ENCODE measurements at regions not wholly inside any gene's neighbourhood (a gene's known extent, or its start where the extent isn't known, plus 50 kb on each side); places are given as distances from the start of the nearest gene placed in this dataset.

- Histone ChIP-seq H3K56ac (replicated peaks; ENCODE audit: insufficient read length, low read depth, low read length) (no peak overlapping the region), H3K4me1 (replicated peaks in 1 of 4; ENCODE audit: control insufficient read depth in 3 of 4, insufficient read depth in 4 of 4, low read length in 3 of 4) (no peaks in the 10 kb centered on the region), H3K36me3 (ENCODE audit: control insufficient read depth in 2 of 4, insufficient read depth in 4 of 4, low read length in 3 of 4) (no peaks in the 10 kb centered on the region), H3K9me3 (ENCODE audit: insufficient read depth in 2 of 2, low read depth in 1 of 2, low read length in 1 of 2) (no peaks in the 10 kb centered on the region), H2BK15ac (ENCODE audit: low read length) (no peak overlapping the region), H3K9ac (replicated peaks in 1 of 4; ENCODE audit: extremely low read depth in 1 of 4, low read depth in 3 of 4, low read length in 3 of 4) (no peak overlapping the region), H3K4me3 (ENCODE audit: extremely low read depth in 1 of 4, insufficient read depth in 2 of 4, low read depth in 3 of 4, low read length in 4 of 4) (no peak overlapping the region), H4K8ac (ENCODE audit: extremely low read depth, insufficient read depth, low read length) (no peak overlapping the region), H3K79me2 (ENCODE audit: control insufficient read depth in 1 of 2, insufficient read depth in 2 of 2, low read length in 2 of 2) (no peaks in the 10 kb centered on the region), H3K18ac (ENCODE audit: extremely low read depth, low read length) (no peak overlapping the region), H2AK5ac (ENCODE audit: low read depth, low read length) (no peak overlapping the region), H2BK120ac (replicated peaks; ENCODE audit: low read depth, low read length) (no peak overlapping the region), H3K23me2 (ENCODE audit: low read depth, low read length) (no peaks in the 10 kb centered on the region), H4K91ac (replicated peaks; ENCODE audit: insufficient read length, low read length) (no peak overlapping the region), H4K5ac (ENCODE audit: insufficient read length, low read depth, low read length) (no peak overlapping the region), H3K4ac (replicated peaks; ENCODE audit: insufficient read length, low read depth, low read length) (no peak overlapping the region), H2BK20ac (ENCODE audit: low read length) (no peak overlapping the region), H3K4me2 (ENCODE audit: insufficient read depth in 1 of 2, low read depth in 2 of 2, low read length in 2 of 2) (no peak overlapping the region), H2BK12ac (ENCODE audit: low read depth, low read length) (no peak overlapping the region), H3K27ac (ENCODE audit: low read depth, low read length) (no peak overlapping the region), H4K20me1 (replicated peaks in 1 of 2; ENCODE audit: control insufficient read depth in 1 of 2, insufficient read depth in 2 of 2, low read length in 2 of 2) (no peaks in the 10 kb centered on the region), H3K14ac (ENCODE audit: insufficient read length) (no peak overlapping the region), H3K27me3 (replicated peaks in 1 of 4; ENCODE audit: control insufficient read depth in 3 of 4, extremely low read depth in 1 of 4, insufficient read depth in 3 of 4, low read length in 3 of 4) (no peaks in the 10 kb centered on the region), H3K23ac (ENCODE audit: insufficient read length) (no peak overlapping the region), H3K79me1 (ENCODE audit: low read depth, low read length) (no peaks in the 10 kb centered on the region), H2BK5ac (ENCODE audit: low read depth, low read length) (no peak overlapping the region), H2AFZ (ENCODE audit: low read length) (no peak overlapping the region)
- POLR2A ChIA-PET (ENCODE audit: partially characterized antibody) = no interaction called here
- CTCF ChIA-PET (ENCODE audit: partially characterized antibody) = no interaction called here
- FAIRE-seq (no peak), DNase-seq (ENCODE audit: low read depth in 1 of 2, low spot score in 2 of 2) (no peak)
- TF ChIP-seq NRF1 (IDR thresholded peaks at IDR 0.05; ENCODE audit: low read depth, low read length) (no peak), RAD21 (IDR thresholded peaks at IDR 0.05 in 1 of 2, conservative IDR thresholded peaks at IDR 0.05 in 1 of 2; ENCODE audit: low read depth in 2 of 2, low read length in 2 of 2) (no peak), RNF2 (IDR thresholded peaks at IDR 0.05; ENCODE audit: borderline replicate concordance, low read depth, low read length, missing control alignments, poor library complexity, severe bottlenecking) (no peak), SIN3A (conservative IDR thresholded peaks at IDR 0.05 in 1 of 2, IDR thresholded peaks at IDR 0.05 in 1 of 2; ENCODE audit: low read depth in 1 of 2, low read length in 2 of 2) (no peak), ATF3 (IDR thresholded peaks at IDR 0.05; ENCODE audit: insufficient read depth, low read depth, low read length) (no peak), CREB1 (IDR thresholded peaks at IDR 0.05) (no peak), MAFK (IDR thresholded peaks at IDR 0.05; ENCODE audit: low read depth, low read length) (no peak), GTF2F1 (IDR thresholded peaks at IDR 0.05; ENCODE audit: borderline replicate concordance, low read depth, low read length) (no peak), SP4 (IDR thresholded peaks at IDR 0.05; ENCODE audit: low read length) (no peak), JUND (IDR thresholded peaks at IDR 0.05; ENCODE audit: low read length) (no peak), NANOG (IDR thresholded peaks at IDR 0.05; ENCODE audit: insufficient read depth, low read depth, low read length, poor library complexity, severe bottlenecking) (no peak), MAX (IDR thresholded peaks at IDR 0.05) (no peak), SIRT6 (IDR thresholded peaks at IDR 0.05; ENCODE audit: low read length) (no peak), TEAD4 (IDR thresholded peaks at IDR 0.05; ENCODE audit: low read depth, low read length) (no peak), BRCA1 (IDR thresholded peaks at IDR 0.05; ENCODE audit: low read depth, low read length) (no peak), BACH1 (IDR thresholded peaks at IDR 0.05; ENCODE audit: low read length) (no peak)
Observed at GRCh38 chr1:96400089-96400488, 321.5 kb upstream of the PTBP2 start.

Data from H1 (cell line).